Activated CD4-positive, alpha-beta memory T cell treated with anti-CD3 and anti-CD28 coated beads, Interleukin-2, amount 10 ng/mL, durations not matched to agents 7 days and 5 days (primary cell): ENCODE measurements at regions not wholly inside any gene's neighbourhood (a gene's known extent, or its start where the extent isn't known, plus 50 kb on each side); places are given as distances from the start of the nearest gene placed in this dataset.

Experiments used
- CTCF ChIA-PET: fragments of 350-600 bp; sonication (Branson Sonifier 250); formaldehyde crosslinking; loops from one replicate; lab custom pipeline; 2021; ENCODE audit warnings: antibody characterized with exemption, inconsistent platforms; lab: Charles Lee
- POLR2A ChIA-PET: fragments of 350-600 bp; sonication (Branson Sonifier 250); formaldehyde crosslinking; loops from one replicate; lab custom pipeline; 2021; ENCODE audit warnings: antibody characterized with exemption; lab: Charles Lee
- DNase-seq: peaks from one replicate; pipeline ENCODE4 v3.0.0-alpha.2; 2020
- H3K27ac Mint-ChIP-seq: one replicate; pipeline ENCODE4 v1.8.0; 2021; ENCODE audit warnings: mild to moderate bottlenecking, mixed read lengths
- H3K27me3 Mint-ChIP-seq: one replicate; pipeline ENCODE4 v1.8.0; 2021; ENCODE audit warnings: mixed read lengths
- H3K36me3 Mint-ChIP-seq: one replicate; pipeline ENCODE4 v1.8.0; 2021; ENCODE audit warnings: low read depth, mixed read lengths
- H3K4me1 Mint-ChIP-seq: one replicate; pipeline ENCODE4 v1.8.0; 2021; ENCODE audit warnings: mixed read lengths
- H3K4me3 Mint-ChIP-seq: one replicate; pipeline ENCODE4 v1.8.0; 2021; ENCODE audit warnings: mild to moderate bottlenecking, mixed read lengths
- H3K9me3 Mint-ChIP-seq: one replicate; pipeline ENCODE4 v1.8.0; 2021; ENCODE audit warnings: mixed read lengths

- no peak for DNase-seq
- H3K27ac Mint-ChIP-seq = no peak overlapping the region
- H3K9me3 Mint-ChIP-seq = no peaks in the 10 kb centered on the region
- H3K27me3 Mint-ChIP-seq = no peaks in the 10 kb centered on the region
- no peaks in the 10 kb centered on the region for H3K36me3 Mint-ChIP-seq
- H3K4me1 Mint-ChIP-seq = no peaks in the 10 kb centered on the region
- H3K4me3 Mint-ChIP-seq = no peak overlapping the region
- ChIA-PET POLR2A (no interaction called here), CTCF (no interaction called here)
Measured at GRCh38 chr15:31563001-31563400, 236.4 kb downstream of the KLF13 start.

- CTCF ChIA-PET = no interaction called here
Measured at GRCh38 chr15:31563421-31563820, 236.8 kb downstream of the KLF13 start.

GRCh38 chr15:31567861-31568260 lies 241.2 kb downstream of the KLF13 start:
- no peak overlapping the region for H3K27ac Mint-ChIP-seq
- DNase-seq = no peak
- no peaks in the 10 kb centered on the region for H3K4me1 Mint-ChIP-seq
- H3K27me3 Mint-ChIP-seq = no peaks in the 10 kb centered on the region
- peaks cover 4% of the 10 kb centered on the region for H3K9me3 Mint-ChIP-seq
- H3K36me3 Mint-ChIP-seq = no peaks in the 10 kb centered on the region
- ChIA-PET CTCF (no interaction called here), POLR2A (no interaction called here)
- H3K4me3 Mint-ChIP-seq = no peak overlapping the region

More at GRCh38 chr15:31563421-31563820, 236.8 kb downstream of the KLF13 start:
- DNase-seq = no peak
- H3K27ac Mint-ChIP-seq = no peak overlapping the region
- no peaks in the 10 kb centered on the region for H3K27me3 Mint-ChIP-seq
- POLR2A ChIA-PET = no interaction called here
- H3K4me1 Mint-ChIP-seq = no peaks in the 10 kb centered on the region
- H3K36me3 Mint-ChIP-seq = no peaks in the 10 kb centered on the region
- peaks cover 3% of the 10 kb centered on the region for H3K9me3 Mint-ChIP-seq
- no peak overlapping the region for H3K4me3 Mint-ChIP-seq

DNA sequence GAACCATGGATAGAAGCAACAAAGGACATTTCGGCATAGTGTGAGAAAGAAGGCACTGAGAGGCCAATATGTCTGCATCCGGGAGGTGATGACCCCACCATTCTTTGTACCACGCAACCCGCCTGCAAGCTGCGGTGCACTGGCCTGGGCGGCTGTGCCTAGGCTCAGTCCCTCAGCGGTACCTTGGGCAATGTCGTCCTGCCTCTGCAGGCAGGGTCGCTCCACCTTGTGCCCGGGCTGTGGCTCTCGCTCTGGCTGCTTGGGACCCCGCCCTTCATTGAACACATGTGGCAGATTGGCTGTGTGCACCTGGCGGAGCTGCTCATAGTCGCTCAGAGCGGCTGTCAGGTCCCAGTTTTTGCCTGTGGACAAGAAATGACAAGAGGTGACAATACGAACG lies 243.2 kb downstream of the KLF13 start:
- Mint-ChIP-seq H3K27ac (no peak overlapping the region), H3K27me3 (no peaks in the 10 kb centered on the region), H3K9me3 (peaks cover 4% of the 10 kb centered on the region), H3K4me1 (no peaks in the 10 kb centered on the region), H3K4me3 (no peak overlapping the region), H3K36me3 (no peaks in the 10 kb centered on the region)
- DNase-seq = no peak
- ChIA-PET POLR2A (no interaction called here), CTCF (no interaction called here)

GRCh38 chr15:31570591-31570990 lies 244.0 kb downstream of the KLF13 start:
- no peak for DNase-seq
- Mint-ChIP-seq H3K27ac (no peak overlapping the region), H3K4me1 (no peaks in the 10 kb centered on the region), H3K36me3 (no peaks in the 10 kb centered on the region), H3K9me3 (peaks cover 4% of the 10 kb centered on the region), H3K27me3 (no peaks in the 10 kb centered on the region), H3K4me3 (no peak overlapping the region)
- ChIA-PET POLR2A (no interaction called here), CTCF (no interaction called here)

DNA sequence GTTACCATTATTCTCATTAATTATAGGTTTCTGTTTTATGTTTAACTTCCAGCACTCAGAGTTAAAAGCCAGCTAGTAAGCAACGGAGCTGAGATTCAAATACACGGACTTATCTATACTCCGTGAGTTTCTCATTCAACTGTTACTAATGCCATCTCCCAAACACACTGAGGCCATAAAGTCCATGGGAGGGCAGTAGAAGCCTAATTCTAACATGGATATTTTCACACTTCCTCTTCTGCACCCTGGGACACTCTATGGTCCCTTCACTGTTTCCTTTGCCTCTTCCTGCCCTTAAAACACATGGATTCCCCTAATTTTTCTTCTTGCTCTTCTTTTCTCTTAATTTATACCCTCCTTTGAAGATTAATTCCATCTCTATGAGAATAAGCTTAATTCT lies 245.0 kb downstream of the KLF13 start:
- ChIA-PET CTCF (no interaction called here), POLR2A (no interaction called here)
- peaks cover 4% of the 10 kb centered on the region for H3K9me3 Mint-ChIP-seq
- no peak for DNase-seq
- no peak overlapping the region for H3K4me3 Mint-ChIP-seq
- H3K27me3 Mint-ChIP-seq = peaks cover 3% of the 10 kb centered on the region
- H3K36me3 Mint-ChIP-seq = no peaks in the 10 kb centered on the region
- no peaks in the 10 kb centered on the region for H3K4me1 Mint-ChIP-seq
- H3K27ac Mint-ChIP-seq = no peak overlapping the region

DNA sequence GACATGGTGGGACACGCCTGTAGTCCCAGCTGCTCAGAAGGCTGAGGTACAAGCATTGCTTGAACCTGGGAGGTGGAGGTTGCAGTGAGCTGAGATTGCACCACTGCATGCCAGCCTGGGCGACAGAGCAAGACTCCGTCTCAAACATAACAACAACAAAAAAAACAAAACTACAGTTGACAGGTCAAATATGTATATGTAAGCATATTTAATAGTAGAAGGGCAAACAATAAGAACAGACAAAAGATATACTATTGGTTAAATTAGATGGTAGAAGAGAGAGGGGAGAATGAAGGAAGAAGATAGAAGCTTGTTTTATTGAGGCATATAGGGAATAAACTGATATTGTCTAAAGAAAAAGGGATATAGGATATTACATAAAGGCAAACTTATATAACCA lies 247.1 kb downstream of the KLF13 start:
- Mint-ChIP-seq H3K4me3 (no peak overlapping the region), H3K4me1 (no peaks in the 10 kb centered on the region), H3K36me3 (no peaks in the 10 kb centered on the region), H3K27ac (no peak overlapping the region), H3K27me3 (peaks cover 7% of the 10 kb centered on the region), H3K9me3 (no peaks in the 10 kb centered on the region)
- CTCF ChIA-PET = no interaction called here
- POLR2A ChIA-PET = no interaction called here
- no peak for DNase-seq

- H3K27ac Mint-ChIP-seq = no peak overlapping the region
- CTCF ChIA-PET = no interaction called here
- H3K27me3 Mint-ChIP-seq = peaks cover 7% of the 10 kb centered on the region
- H3K36me3 Mint-ChIP-seq = no peaks in the 10 kb centered on the region
- H3K4me1 Mint-ChIP-seq = no peaks in the 10 kb centered on the region
- DNase-seq = no peak
- H3K4me3 Mint-ChIP-seq = no peak overlapping the region
- POLR2A ChIA-PET = no interaction called here
- no peaks in the 10 kb centered on the region for H3K9me3 Mint-ChIP-seq
Measured at GRCh38 chr15:31574766-31575165, 248.1 kb downstream of the KLF13 start.

DNA sequence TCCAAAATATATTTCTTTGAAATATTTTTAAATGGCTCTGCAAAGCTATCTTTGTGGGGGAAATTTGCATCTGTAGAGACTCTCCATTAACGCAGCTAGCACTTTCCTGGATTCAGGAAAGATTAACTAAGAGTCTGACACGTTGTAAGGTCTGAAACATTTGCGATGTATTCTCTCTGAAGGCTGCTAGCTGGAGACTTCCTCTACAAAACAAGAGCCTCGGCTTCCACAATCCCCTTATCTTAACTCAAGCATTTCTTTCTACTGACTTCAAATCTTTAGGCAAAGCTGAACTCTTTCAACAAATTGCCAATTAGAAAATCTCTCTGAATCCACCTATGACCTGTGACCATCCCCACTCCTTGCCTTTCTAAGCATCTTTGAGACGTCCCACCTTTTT lies 250.5 kb downstream of the KLF13 start:
- Mint-ChIP-seq H3K36me3 (no peaks in the 10 kb centered on the region), H3K27ac (no peak overlapping the region), H3K27me3 (peaks cover 10% of the 10 kb centered on the region), H3K4me3 (no peak overlapping the region), H3K9me3 (peaks cover 4% of the 10 kb centered on the region), H3K4me1 (no peaks in the 10 kb centered on the region)
- ChIA-PET POLR2A (no interaction called here), CTCF (no interaction called here)
- DNase-seq = no peak

- H3K27ac Mint-ChIP-seq = no peak overlapping the region
- H3K9me3 Mint-ChIP-seq = peaks cover 9% of the 10 kb centered on the region
- no peak for DNase-seq
- ChIA-PET POLR2A (no interaction called here), CTCF (no interaction called here)
- no peaks in the 10 kb centered on the region for H3K4me1 Mint-ChIP-seq
- no peaks in the 10 kb centered on the region for H3K36me3 Mint-ChIP-seq
- H3K4me3 Mint-ChIP-seq = no peak overlapping the region
- peaks cover 11% of the 10 kb centered on the region for H3K27me3 Mint-ChIP-seq
Measured at GRCh38 chr15:31579282-31579681, 252.6 kb downstream of the KLF13 start.

DNA sequence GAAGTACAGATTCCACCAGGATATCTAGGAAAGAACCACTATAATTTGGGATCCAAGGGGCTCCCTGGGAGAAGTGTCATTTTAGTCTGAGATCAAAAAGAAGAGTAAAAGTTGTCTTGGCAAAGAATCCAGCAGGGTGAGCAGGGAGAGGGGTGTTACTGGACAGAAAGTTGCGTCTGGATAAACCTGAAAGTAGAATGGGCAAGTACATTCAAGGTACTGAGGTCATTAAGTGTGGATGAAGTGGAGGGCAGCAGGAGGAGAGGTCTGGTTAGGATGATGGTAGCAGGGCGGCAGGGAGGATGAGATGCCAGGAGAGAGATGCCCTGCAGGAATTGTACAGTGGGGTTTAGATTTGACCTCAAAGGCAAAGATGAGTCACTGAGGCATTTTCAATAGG lies 253.3 kb downstream of the KLF13 start:
- Mint-ChIP-seq H3K4me1 (no peaks in the 10 kb centered on the region), H3K9me3 (peaks cover 9% of the 10 kb centered on the region), H3K27ac (no peak overlapping the region), H3K27me3 (peaks cover 11% of the 10 kb centered on the region), H3K36me3 (no peaks in the 10 kb centered on the region), H3K4me3 (no peak overlapping the region)
- ChIA-PET CTCF (no interaction called here), POLR2A (no interaction called here)
- DNase-seq = no peak

- H3K4me3 Mint-ChIP-seq = no peak overlapping the region
- peaks cover 7% of the 10 kb centered on the region for H3K27me3 Mint-ChIP-seq
- DNase-seq = no peak
- H3K27ac Mint-ChIP-seq = no peak overlapping the region
- no peaks in the 10 kb centered on the region for H3K36me3 Mint-ChIP-seq
- H3K4me1 Mint-ChIP-seq = no peaks in the 10 kb centered on the region
- CTCF ChIA-PET = no interaction called here
- POLR2A ChIA-PET = no interaction called here
- H3K9me3 Mint-ChIP-seq = peaks cover 9% of the 10 kb centered on the region
Measured at GRCh38 chr15:31584195-31584594, 257.6 kb downstream of the KLF13 start.

DNA sequence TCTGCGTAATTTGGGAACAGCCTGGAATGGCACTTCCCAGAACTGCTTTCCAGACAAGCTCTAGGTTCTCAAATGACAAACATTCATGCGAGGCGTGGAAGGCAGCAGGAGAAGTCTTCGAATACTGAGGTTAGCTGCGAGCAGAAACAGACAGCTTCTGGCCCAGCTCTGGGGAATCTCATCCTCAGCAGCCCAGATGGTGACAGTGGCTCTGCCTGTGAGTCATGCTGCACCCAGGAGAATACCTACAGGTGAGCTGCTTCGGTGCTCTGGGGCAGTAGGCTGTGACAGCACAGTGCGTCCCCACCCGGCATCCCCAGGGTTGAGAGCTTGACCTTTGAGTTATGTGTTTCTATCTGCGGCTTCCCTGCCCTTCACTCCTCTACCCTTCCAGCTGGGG lies 258.6 kb downstream of the KLF13 start:
- Mint-ChIP-seq H3K9me3 (peaks cover 9% of the 10 kb centered on the region), H3K4me3 (no peak overlapping the region), H3K36me3 (no peaks in the 10 kb centered on the region), H3K4me1 (no peaks in the 10 kb centered on the region), H3K27me3 (peaks cover 7% of the 10 kb centered on the region), H3K27ac (no peak overlapping the region)
- ChIA-PET POLR2A (no interaction called here), CTCF (no interaction called here)
- no peak for DNase-seq

GRCh38 chr15:31586841-31587240 lies 260.2 kb downstream of the KLF13 start:
- CTCF ChIA-PET = no interaction called here
- H3K36me3 Mint-ChIP-seq = no peaks in the 10 kb centered on the region
- DNase-seq = no peak
- POLR2A ChIA-PET = no interaction called here
- H3K4me3 Mint-ChIP-seq = no peak overlapping the region
- H3K27me3 Mint-ChIP-seq = peaks cover 6% of the 10 kb centered on the region
- no peaks in the 10 kb centered on the region for H3K4me1 Mint-ChIP-seq
- no peak overlapping the region for H3K27ac Mint-ChIP-seq
- H3K9me3 Mint-ChIP-seq = peaks cover 8% of the 10 kb centered on the region

GRCh38 chr15:31587583-31587982 lies 260.9 kb downstream of the KLF13 start:
- no peak for DNase-seq
- Mint-ChIP-seq H3K27ac (no peak overlapping the region), H3K4me1 (no peaks in the 10 kb centered on the region), H3K27me3 (peaks cover 4% of the 10 kb centered on the region), H3K36me3 (no peaks in the 10 kb centered on the region), H3K9me3 (peaks cover 3% of the 10 kb centered on the region), H3K4me3 (no peak overlapping the region)
- POLR2A ChIA-PET = no interaction called here
- CTCF ChIA-PET = no interaction called here
